Stimulated activated CD4-positive, alpha-beta T cell treated with anti-CD3 and anti-CD28 coated beads, Interleukin-4, amount 100 ng/mL, for 4 hours (primary cell): ENCODE measurements at regions not wholly inside any gene's neighbourhood (a gene's known extent, or its start where the extent isn't known, plus 50 kb on each side); places are given as distances from the start of the nearest gene placed in this dataset.

Source experiments
- DNase-seq, 2 experiments: peaks; one replicate each; pipeline ENCODE4 v3.0.0-alpha.2; 2020

- no peak for DNase-seq
Observed at GRCh38 chr4:62414563-62414962, 1214.4 kb downstream of the ADGRL3 start.

- no peak for DNase-seq
Observed at GRCh38 chr4:62410371-62411003, 1210.4 kb downstream of the ADGRL3 start.

- DNase-seq, result no peak
Observed at GRCh38 chr4:62408454-62408853, 1208.3 kb downstream of the ADGRL3 start.

- no peak for DNase-seq
Observed at GRCh38 chr4:62407534-62407933, 1207.4 kb downstream of the ADGRL3 start.

GRCh38 chr4:62402088-62402806, 1202.1 kb downstream of the ADGRL3 start:
- no peak for DNase-seq

- DNase-seq, result no peak
Observed at GRCh38 chr4:62399242-62399641, 1199.1 kb downstream of the ADGRL3 start.

- DNase-seq, result no peak
Observed at GRCh38 chr4:62398318-62398717, 1198.2 kb downstream of the ADGRL3 start.

- no peak for DNase-seq
Observed at GRCh38 chr4:62394766-62395165, 1194.6 kb downstream of the ADGRL3 start.

GRCh38 chr4:62387808-62388207, 1187.7 kb downstream of the ADGRL3 start:
- DNase-seq, result no peak

- DNase-seq, result no peak
Observed at GRCh38 chr4:62377700-62378099, 1177.6 kb downstream of the ADGRL3 start.

- DNase-seq, result no peak
Observed at GRCh38 chr4:62377245-62377644, 1177.1 kb downstream of the ADGRL3 start.

- no peak for DNase-seq
Observed at GRCh38 chr4:62366939-62367338, 1166.8 kb downstream of the ADGRL3 start.

- DNase-seq, result no peak
Observed at GRCh38 chr4:62360156-62360545, 1160.0 kb downstream of the ADGRL3 start.

- DNase-seq, result no peak
Observed at GRCh38 chr4:62359441-62360155, 1159.5 kb downstream of the ADGRL3 start.

- no peak for DNase-seq
Observed at GRCh38 chr4:62344915-62345314, 1144.8 kb downstream of the ADGRL3 start.

- DNase-seq, result no peak
Observed at GRCh38 chr4:62344474-62344873, 1144.3 kb downstream of the ADGRL3 start.

GRCh38 chr4:62342346-62342745, 1142.2 kb downstream of the ADGRL3 start:
- DNase-seq, result no peak

- DNase-seq, result no peak
Observed at GRCh38 chr4:62328526-62328925, 1128.4 kb downstream of the ADGRL3 start.

- DNase-seq, result no peak
Observed at GRCh38 chr4:62327612-62328297, 1127.6 kb downstream of the ADGRL3 start.

- DNase-seq, result no peak
Observed at GRCh38 chr4:62324215-62324614, 1124.1 kb downstream of the ADGRL3 start.

GRCh38 chr4:62320612-62321011, 1120.5 kb downstream of the ADGRL3 start:
- no peak for DNase-seq

- no peak for DNase-seq
Observed at GRCh38 chr4:62302710-62303109, 1102.6 kb downstream of the ADGRL3 start.

GRCh38 chr4:62301500-62301899, 1101.4 kb downstream of the ADGRL3 start:
- no peak for DNase-seq

- no peak for DNase-seq
Observed at GRCh38 chr4:62293551-62293950, 1093.4 kb downstream of the ADGRL3 start.
